Common myeloid progenitor, CD34-positive (primary cell): ENCODE measurements at regions not wholly inside any gene's neighbourhood (a gene's known extent, or its start where the extent isn't known, plus 50 kb on each side); places are given as distances from the start of the nearest gene placed in this dataset.

Experiments
- CTCF ChIA-PET: fragments of 350-600 bp; sonication (Branson Sonifier 250); formaldehyde crosslinking; loops from one replicate; lab custom pipeline; 2021; ENCODE audit warnings: antibody characterized with exemption; lab: Charles Lee
- POLR2A ChIA-PET: fragments of 350-600 bp; sonication (Branson Sonifier 250); formaldehyde crosslinking; loops from one replicate; lab custom pipeline; 2021; ENCODE audit warnings: antibody characterized with exemption; lab: Charles Lee
- DNase-seq, 3 donors: peaks; one replicate each; pipeline versions ENCODE4 v3.0.0 to v3.0.0-alpha.2; 2013
- H3K27ac ChIP-seq, 2 experiments: 1 replicate in 1 of 2; 2 replicates in 1 of 2; pipeline ENCODE4 v1.7.0; 2013; ENCODE audit warnings: inconsistent platforms in 2 of 2, low read length in 2 of 2, mild to moderate bottlenecking in 2 of 2, low read depth in 1 of 2, moderate library complexity in 1 of 2; ENCODE audit not compliant: severe bottlenecking in 2 of 2, insufficient read depth in 1 of 2, poor library complexity in 1 of 2
- H3K27me3 ChIP-seq, 5 experiments: replicated peaks in 2 of 5; 1 replicate in 3 of 5; 2 replicates in 2 of 5; pipeline versions ENCODE4 v1.6.1 to v1.7.0; 2013; ENCODE audit warnings: low read length in 4 of 5, mild to moderate bottlenecking in 2 of 5, moderate library complexity in 2 of 5, inconsistent platforms in 1 of 5; ENCODE audit not compliant: insufficient read depth in 5 of 5, control insufficient read depth in 4 of 5
- H3K36me3 ChIP-seq, 4 experiments: 1 replicate in 2 of 4; 2 replicates in 2 of 4; pipeline versions ENCODE4 v1.6.1 to v1.7.0; 2013; ENCODE audit warnings: low read length in 3 of 4, control low read depth in 1 of 4, mild to moderate bottlenecking in 1 of 4; ENCODE audit not compliant: control insufficient read depth in 4 of 4, insufficient read depth in 4 of 4
- H3K4me1 ChIP-seq, 4 experiments: 1 replicate in 3 of 4; 2 replicates in 1 of 4; pipeline versions ENCODE4 v1.6.1 to v1.7.1; 2013; ENCODE audit warnings: low read length in 3 of 4, mild to moderate bottlenecking in 3 of 4, control low read depth in 1 of 4, inconsistent platforms in 1 of 4, moderate library complexity in 1 of 4; ENCODE audit not compliant: control insufficient read depth in 4 of 4, insufficient read depth in 4 of 4; ENCODE audit errors: control extremely low read depth in 1 of 4
- H3K4me3 ChIP-seq, 7 experiments: 1 replicate in 4 of 7; 2 replicates in 3 of 7; pipeline versions ENCODE4 v1.5.1 to v1.7.0; 2013; ENCODE audit warnings: mild to moderate bottlenecking in 7 of 7, low read length in 6 of 7, moderate library complexity in 6 of 7, inconsistent platforms in 2 of 7, low read depth in 2 of 7, control low read depth in 1 of 7; ENCODE audit not compliant: insufficient read depth in 4 of 7, control insufficient read depth in 1 of 7; ENCODE audit errors: extremely low read depth in 1 of 7
- H3K9me3 ChIP-seq, 5 experiments: 1 replicate in 4 of 5; 2 replicates in 1 of 5; pipeline versions ENCODE4 v1.6.1 to v1.7.1; 2013; ENCODE audit warnings: low read length in 4 of 5, mild to moderate bottlenecking in 2 of 5, inconsistent platforms in 1 of 5, low read depth in 1 of 5, moderate library complexity in 1 of 5; ENCODE audit not compliant: control insufficient read depth in 4 of 5, insufficient read depth in 2 of 5; ENCODE audit errors: control extremely low read depth in 1 of 5
- WGBS: methylation state at CpG from one replicate; pipeline ENCODE4 v1.1.5; 2013; ENCODE audit not compliant: insufficient coverage; 5-methylcytosine and 5-hydroxymethylcytosine counted together

DNA sequence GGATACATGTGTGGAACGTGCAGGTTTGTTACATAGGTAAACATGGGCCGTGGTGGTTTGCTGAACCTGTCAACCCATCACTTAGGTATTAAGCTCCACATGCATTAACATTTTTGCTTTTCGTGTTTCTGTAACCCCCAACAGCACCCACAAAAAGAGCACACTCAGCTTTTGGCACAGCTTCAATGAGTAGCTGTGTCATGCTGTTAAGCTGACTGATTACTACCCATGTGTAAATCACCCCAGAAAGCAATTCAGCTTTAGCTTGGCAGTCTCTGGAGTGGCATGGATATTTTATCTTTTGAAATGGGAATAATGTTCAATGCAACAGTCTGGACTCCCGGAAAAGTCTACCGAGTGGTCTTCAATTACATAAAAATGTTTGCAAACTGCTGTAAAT, 734.3 kb downstream of the STIM2 start:
- no peak for DNase-seq
- H3K27ac ChIP-seq = no peak overlapping the region
- H3K4me1 ChIP-seq = no peaks in the 10 kb centered on the region
- POLR2A ChIA-PET = no interaction called here
- no peaks in the 10 kb centered on the region for H3K36me3 ChIP-seq
- no peaks in the 10 kb centered on the region for H3K27me3 ChIP-seq
- CTCF ChIA-PET = no interaction called here
- WGBS = 95% methylated on average over 4 of the region's 5 CpGs
- no peaks in the 10 kb centered on the region for H3K9me3 ChIP-seq
- no peak overlapping the region for H3K4me3 ChIP-seq

DNA sequence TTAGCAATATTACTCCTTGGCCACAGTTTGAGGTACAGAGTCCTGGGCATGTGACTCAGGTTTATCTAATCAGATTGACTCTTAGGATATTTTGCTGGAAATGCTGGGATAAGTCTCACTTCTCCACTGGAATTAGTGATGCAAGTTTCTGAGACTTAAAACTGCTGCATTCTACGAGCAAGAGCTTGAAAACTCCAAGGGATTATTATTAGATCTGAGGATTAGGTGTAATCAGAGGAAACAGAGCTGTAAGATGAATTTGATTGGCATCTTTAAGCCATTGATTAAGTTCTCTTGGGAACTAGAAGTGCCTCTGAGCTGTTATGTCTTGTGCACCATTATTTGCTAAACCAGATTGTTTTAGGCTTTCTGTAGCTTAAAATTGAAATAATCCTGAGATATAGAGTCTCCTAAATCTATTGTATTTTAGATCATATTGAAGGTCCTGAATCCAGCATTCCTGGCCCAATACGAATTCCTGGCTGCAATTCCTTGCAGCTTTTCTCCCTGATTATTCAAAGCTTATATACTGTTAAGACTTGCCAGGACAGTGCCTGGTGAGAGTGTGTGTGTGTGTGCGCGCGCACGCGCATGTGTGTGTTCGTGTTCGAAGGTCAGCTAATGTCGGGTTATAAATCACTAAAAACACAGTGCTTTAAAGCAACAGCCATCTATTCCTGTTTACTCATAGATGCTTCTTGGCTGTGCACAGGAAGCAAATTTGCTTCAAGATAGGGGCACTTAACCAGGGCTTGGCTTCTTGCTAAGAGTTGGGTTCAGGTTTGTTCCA, 735.1 kb downstream of the STIM2 start:
- Histone ChIP-seq H3K9me3 (no peaks in the 10 kb centered on the region), H3K27me3 (no peaks in the 10 kb centered on the region), H3K27ac (no peak overlapping the region), H3K4me1 (no peaks in the 10 kb centered on the region), H3K36me3 (no peaks in the 10 kb centered on the region), H3K4me3 (no peak overlapping the region)
- no peak for DNase-seq
- 39% methylated on average over 5 of the region's 10 CpGs for WGBS
- CTCF ChIA-PET = no interaction called here
- POLR2A ChIA-PET = no interaction called here

DNA sequence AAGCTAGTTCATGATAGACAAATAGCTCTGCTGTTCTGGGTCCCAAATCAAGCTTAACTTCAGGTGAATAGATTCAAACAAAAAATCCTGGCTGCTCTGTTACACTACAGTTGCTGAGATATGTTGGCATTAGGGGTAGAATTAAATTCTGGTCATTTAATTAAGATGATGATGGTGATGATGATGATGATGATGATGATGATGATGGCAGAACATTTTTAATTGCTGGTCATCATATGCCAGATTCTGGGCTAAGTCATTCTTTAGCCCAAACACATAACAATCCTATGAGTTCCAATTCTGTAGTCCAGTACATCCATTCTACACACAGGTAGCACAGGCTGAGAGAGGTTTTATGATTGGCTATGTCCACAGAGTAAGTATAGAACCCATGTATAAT, 741.5 kb downstream of the STIM2 start:
- DNase-seq = no peak
- Histone ChIP-seq H3K27ac (no peak overlapping the region), H3K9me3 (no peaks in the 10 kb centered on the region), H3K27me3 (no peaks in the 10 kb centered on the region), H3K36me3 (no peaks in the 10 kb centered on the region), H3K4me3 (no peak overlapping the region), H3K4me1 (no peaks in the 10 kb centered on the region)
- ChIA-PET POLR2A (no interaction called here), CTCF (no interaction called here)

DNA sequence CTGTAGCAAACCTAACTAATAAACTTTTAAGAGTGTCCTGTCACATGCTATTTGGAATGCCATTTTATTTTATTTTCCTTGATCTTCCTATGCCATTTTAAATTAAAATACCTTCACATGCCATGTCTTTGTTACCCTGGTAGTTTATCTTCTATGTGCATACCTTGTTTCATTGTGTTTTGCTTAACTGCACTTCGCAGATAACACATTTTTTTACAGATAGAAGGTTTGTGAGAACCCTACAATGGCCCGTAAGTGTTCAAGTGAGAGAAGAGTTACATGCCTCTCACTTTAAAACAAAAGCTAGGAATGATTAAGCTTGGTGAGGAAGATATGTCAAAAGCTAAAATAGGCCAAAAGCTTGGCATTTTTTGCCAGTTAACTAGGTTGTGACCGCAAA, 744.1 kb downstream of the STIM2 start:
- ChIA-PET POLR2A (no interaction called here), CTCF (no interaction called here)
- H3K4me1 ChIP-seq = no peaks in the 10 kb centered on the region
- WGBS = 100% methylated on average over 1 of the region's 3 CpGs
- no peak overlapping the region for H3K4me3 ChIP-seq
- no peaks in the 10 kb centered on the region for H3K9me3 ChIP-seq
- DNase-seq = no peak
- H3K36me3 ChIP-seq = no peaks in the 10 kb centered on the region
- H3K27me3 ChIP-seq = no peaks in the 10 kb centered on the region
- no peak overlapping the region for H3K27ac ChIP-seq

DNA sequence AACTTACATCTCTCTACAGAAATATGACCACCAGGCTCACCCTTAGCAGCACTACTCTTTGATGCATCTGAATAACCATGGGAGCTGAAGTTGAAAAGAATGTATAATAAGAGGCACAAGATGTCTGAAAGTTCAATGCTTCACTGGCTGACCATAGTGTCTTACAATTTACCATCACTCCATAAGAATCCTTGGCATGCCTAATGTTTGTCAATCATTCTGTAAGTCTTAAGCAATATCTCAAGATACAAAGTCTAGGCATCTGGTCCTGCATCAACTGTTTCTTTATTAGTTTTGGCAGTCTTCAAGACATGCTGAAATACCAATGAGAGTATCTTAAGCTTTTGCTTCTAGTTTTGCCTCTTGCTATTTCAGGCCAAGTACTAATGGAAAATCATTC, 755.5 kb downstream of the STIM2 start:
- ChIA-PET POLR2A (no interaction called here), CTCF (no interaction called here)
- no peak for DNase-seq
- Histone ChIP-seq H3K9me3 (no peaks in the 10 kb centered on the region), H3K27ac (no peak overlapping the region), H3K4me1 (no peaks in the 10 kb centered on the region), H3K4me3 (no peak overlapping the region), H3K27me3 (no peaks in the 10 kb centered on the region), H3K36me3 (no peaks in the 10 kb centered on the region)

DNA sequence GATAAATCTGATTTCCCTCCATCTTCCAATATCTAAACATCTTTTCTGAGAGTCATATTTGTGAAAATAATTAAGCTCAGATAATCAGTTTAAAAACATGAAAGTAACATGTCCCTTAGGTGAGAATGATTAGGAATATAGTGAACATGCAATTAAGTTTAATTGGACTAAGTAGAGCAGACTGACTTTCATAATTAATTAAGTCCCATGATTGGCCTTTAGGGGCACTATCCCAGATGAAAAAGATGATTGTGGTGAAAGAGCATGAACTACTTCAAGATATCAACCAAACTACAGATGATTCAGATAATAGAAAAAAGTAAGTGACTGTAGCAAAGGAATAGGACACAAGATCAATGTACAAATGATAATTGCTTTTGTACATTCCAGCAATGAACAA, 758.8 kb downstream of the STIM2 start:
- Histone ChIP-seq H3K27ac (no peak overlapping the region), H3K27me3 (no peaks in the 10 kb centered on the region), H3K9me3 (no peaks in the 10 kb centered on the region), H3K36me3 (no peaks in the 10 kb centered on the region), H3K4me1 (no peaks in the 10 kb centered on the region), H3K4me3 (no peak overlapping the region)
- no peak for DNase-seq
- POLR2A ChIA-PET = no interaction called here
- CTCF ChIA-PET = interaction anchor here (0.7 kb wide), 1 partner anchor 10 kb away, joined by 3 read pairs; no protein-coding TSS in a partner anchor

DNA sequence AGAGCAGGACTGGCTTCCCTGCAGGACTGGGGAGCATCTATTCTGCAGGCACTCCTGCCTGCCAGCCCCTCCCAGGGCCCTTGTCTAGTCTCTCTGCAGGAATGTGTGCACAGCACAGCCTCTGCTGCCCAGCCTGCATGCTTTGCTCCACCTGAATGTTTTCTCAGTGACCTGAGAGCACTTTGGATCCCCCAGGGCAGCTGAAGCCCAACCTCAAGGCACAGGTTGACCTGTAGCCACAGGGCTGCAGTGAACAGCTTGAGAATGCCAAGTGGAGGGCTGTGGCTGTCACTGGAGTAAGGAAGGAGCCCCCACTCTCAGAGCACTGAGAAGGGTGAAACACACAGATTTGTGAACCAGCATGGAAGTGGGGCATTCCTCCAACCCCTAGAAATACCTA, 760.2 kb downstream of the STIM2 start:
- POLR2A ChIA-PET = no interaction called here
- H3K36me3 ChIP-seq = no peaks in the 10 kb centered on the region
- CTCF ChIA-PET = no interaction called here
- no peaks in the 10 kb centered on the region for H3K4me1 ChIP-seq
- H3K27ac ChIP-seq = no peak overlapping the region
- no peak for DNase-seq
- H3K27me3 ChIP-seq = no peaks in the 10 kb centered on the region
- no peak overlapping the region for H3K4me3 ChIP-seq
- no peaks in the 10 kb centered on the region for H3K9me3 ChIP-seq
